ENCODE measurements at regions not wholly inside any gene's neighbourhood (a gene's known extent, or its start where the extent isn't known, plus 50 kb on each side); places are given as distances from the start of the nearest gene placed in this dataset.

DNA sequence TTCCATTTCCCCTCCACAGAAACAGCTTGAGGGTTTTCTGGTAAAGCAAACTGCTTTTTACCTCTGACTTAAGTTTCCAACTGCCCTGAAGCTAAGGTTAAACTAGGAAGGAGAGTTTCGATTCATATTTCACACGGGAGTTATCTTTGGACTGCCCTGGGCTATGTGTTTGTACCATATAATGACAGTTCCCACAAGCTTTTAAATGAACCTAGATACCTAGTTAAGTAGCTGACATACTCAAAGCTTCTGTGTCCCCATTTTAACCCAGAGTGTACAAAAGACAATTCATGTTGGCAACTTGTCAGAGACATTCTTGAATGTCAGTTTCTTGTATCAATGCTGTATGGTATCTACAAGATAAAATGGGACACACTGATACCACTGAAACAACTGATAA, 1296.6 kb upstream of the IGFBP7 start:
- H3K27ac ChIP-seq (ENCODE audit: low read depth in 1 of 3, low read length in 2 of 3), result no peak overlapping the region
- H3K27me3 ChIP-seq (ENCODE audit: control insufficient read depth in 3 of 3, insufficient read depth in 3 of 3, low read length in 3 of 3), result no peaks in the 10 kb centered on the region
- no peak for FAIRE-seq
- H3K4me1 ChIP-seq (ENCODE audit: control insufficient read depth in 3 of 3, insufficient read depth in 2 of 3, low read depth in 1 of 3, low read length in 2 of 3), result no peaks in the 10 kb centered on the region
- no peak for DNase-seq
- no peak overlapping the region for H3K4me3 ChIP-seq (ENCODE audit: low read depth in 1 of 3, low read length in 3 of 3)
- 68 to 81% (median 79%) methylated on average over 2 of the region's 2 CpGs for WGBS, 3 donors
- H3K9me3 ChIP-seq (ENCODE audit: control insufficient read depth in 2 of 2, insufficient read depth in 1 of 2, low read depth in 1 of 2, low read length in 1 of 2), result no peaks in the 10 kb centered on the region
- no peaks in the 10 kb centered on the region for H3K36me3 ChIP-seq (ENCODE audit: control insufficient read depth in 3 of 3, insufficient read depth in 2 of 3, low read depth in 1 of 3, low read length in 3 of 3)

DNA sequence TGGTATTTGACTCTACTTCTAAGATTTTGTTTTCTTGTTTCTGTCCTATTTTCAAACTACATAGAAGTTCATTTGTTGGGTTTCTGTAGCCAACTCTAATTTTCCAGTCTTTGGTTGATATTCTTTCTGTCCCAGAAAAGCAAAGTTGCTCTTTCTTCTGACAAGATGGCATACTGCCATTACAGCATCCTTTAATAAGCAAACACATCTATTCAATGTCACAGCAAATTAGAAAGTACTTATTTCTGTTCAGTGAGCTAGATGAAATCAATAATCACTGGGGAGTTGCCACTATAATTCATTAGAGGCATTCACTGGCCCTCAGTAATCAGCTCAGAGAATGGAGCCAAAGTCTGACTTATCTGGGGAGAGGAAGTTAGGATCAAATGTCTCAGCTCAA, 1258.0 kb upstream of the IGFBP7 start:
- Histone ChIP-seq H3K27me3 (ENCODE audit: control insufficient read depth in 3 of 3, insufficient read depth in 3 of 3, low read length in 3 of 3) (no peaks in the 10 kb centered on the region), H3K4me1 (ENCODE audit: control insufficient read depth in 3 of 3, insufficient read depth in 2 of 3, low read depth in 1 of 3, low read length in 2 of 3) (no peaks in the 10 kb centered on the region), H3K9me3 (ENCODE audit: control insufficient read depth in 2 of 2, insufficient read depth in 1 of 2, low read depth in 1 of 2, low read length in 1 of 2) (peaks cover 0 to 3% of the 10 kb centered on the region in 2 donors), H3K4me3 (ENCODE audit: low read depth in 1 of 3, low read length in 3 of 3) (no peak overlapping the region), H3K36me3 (ENCODE audit: control insufficient read depth in 3 of 3, insufficient read depth in 2 of 3, low read depth in 1 of 3, low read length in 3 of 3) (no peaks in the 10 kb centered on the region), H3K27ac (ENCODE audit: low read depth in 1 of 3, low read length in 2 of 3) (no peak overlapping the region)
- FAIRE-seq, result no peak
- no peak for DNase-seq

DNA sequence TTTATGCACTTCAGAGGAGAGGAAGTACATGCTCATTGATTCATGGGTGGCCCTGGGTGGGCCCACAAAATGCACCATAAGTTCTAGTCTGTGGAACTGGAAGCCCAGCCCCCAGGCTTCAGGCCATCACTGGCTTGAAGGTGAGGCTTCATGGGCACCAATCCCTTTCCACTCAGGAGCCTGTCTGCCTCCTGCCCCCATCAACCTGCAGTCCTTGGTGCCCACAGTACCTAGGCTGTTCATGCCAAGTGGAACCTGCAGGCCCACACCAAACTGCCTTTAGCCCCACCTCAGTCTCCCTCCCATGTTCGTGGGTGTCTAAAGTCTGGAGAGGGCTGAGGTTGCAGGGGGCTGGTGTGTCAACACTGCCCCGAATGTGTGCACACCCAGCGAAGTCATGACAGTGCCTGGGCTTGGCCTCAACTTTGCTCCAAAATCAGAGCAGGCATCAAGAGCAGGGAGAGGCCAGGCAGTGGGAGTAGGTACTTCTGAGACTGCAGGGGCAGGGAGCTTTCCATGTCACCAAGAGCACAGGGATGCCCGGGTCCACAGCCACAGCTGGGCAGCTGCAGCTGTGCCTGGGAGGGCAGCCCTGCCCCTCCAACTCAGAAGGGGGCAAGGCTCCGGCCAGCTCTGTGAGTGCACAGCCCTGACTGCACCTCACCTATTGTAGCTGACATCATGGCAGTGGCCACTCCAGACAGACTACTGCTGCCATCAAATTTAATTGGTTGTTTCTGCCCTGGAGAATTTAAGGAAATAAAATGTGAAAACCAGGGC, 1250.4 kb upstream of the IGFBP7 start:
- Histone ChIP-seq H3K4me1 (ENCODE audit: control insufficient read depth in 3 of 3, insufficient read depth in 2 of 3, low read depth in 1 of 3, low read length in 2 of 3) (no peaks in the 10 kb centered on the region), H3K4me3 (ENCODE audit: low read depth in 1 of 3, low read length in 3 of 3) (no peak overlapping the region), H3K9me3 (ENCODE audit: control insufficient read depth in 2 of 2, insufficient read depth in 1 of 2, low read depth in 1 of 2, low read length in 1 of 2) (peaks cover 2 to 28% of the 10 kb centered on the region in 2 donors), H3K27me3 (ENCODE audit: control insufficient read depth in 3 of 3, insufficient read depth in 3 of 3, low read length in 3 of 3) (no peaks in the 10 kb centered on the region), H3K27ac (ENCODE audit: low read depth in 1 of 3, low read length in 2 of 3) (no peak overlapping the region), H3K36me3 (ENCODE audit: control insufficient read depth in 3 of 3, insufficient read depth in 2 of 3, low read depth in 1 of 3, low read length in 3 of 3) (no peaks in the 10 kb centered on the region)
- FAIRE-seq (no peak), DNase-seq (no peak)
- 66 to 80% (median 71%) methylated on average over 5 of the region's 5 CpGs for whole genome bisulfite sequencing, 3 donors

DNA sequence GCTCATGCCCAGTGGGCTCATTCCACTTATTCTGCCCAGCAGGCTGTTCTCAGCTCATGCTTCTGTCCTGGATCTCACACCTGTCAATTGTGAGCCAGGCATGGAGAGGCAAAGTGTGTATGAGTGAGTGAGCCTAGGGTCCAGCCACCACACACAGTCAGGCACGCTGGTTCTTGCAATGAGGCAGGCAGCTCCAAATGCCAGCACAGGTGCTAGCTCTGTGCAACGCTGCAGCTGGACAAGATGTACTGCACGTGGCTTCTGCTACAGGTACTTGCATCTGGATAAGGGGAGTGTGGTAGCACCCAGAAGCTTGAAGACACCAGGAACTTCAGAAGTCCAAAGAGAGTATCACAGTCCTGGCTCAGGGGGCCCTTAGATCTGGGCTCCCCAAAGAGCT, 1249.4 kb upstream of the IGFBP7 start:
- peaks cover 2 to 28% of the 10 kb centered on the region in 2 donors for H3K9me3 ChIP-seq (ENCODE audit: control insufficient read depth in 2 of 2, insufficient read depth in 1 of 2, low read depth in 1 of 2, low read length in 1 of 2)
- H3K4me1 ChIP-seq (ENCODE audit: control insufficient read depth in 3 of 3, insufficient read depth in 2 of 3, low read depth in 1 of 3, low read length in 2 of 3), result no peaks in the 10 kb centered on the region
- no peak overlapping the region for H3K27ac ChIP-seq (ENCODE audit: low read depth in 1 of 3, low read length in 2 of 3)
- no peak for FAIRE-seq
- WGBS, 3 donors, result 74 to 84% (median 80%) methylated on average over 3 of the region's 3 CpGs
- DNase-seq, result no peak
- H3K27me3 ChIP-seq (ENCODE audit: control insufficient read depth in 3 of 3, insufficient read depth in 3 of 3, low read length in 3 of 3), result no peaks in the 10 kb centered on the region
- H3K36me3 ChIP-seq (ENCODE audit: control insufficient read depth in 3 of 3, insufficient read depth in 2 of 3, low read depth in 1 of 3, low read length in 3 of 3), result no peaks in the 10 kb centered on the region
- no peak overlapping the region for H3K4me3 ChIP-seq (ENCODE audit: low read depth in 1 of 3, low read length in 3 of 3)

DNA sequence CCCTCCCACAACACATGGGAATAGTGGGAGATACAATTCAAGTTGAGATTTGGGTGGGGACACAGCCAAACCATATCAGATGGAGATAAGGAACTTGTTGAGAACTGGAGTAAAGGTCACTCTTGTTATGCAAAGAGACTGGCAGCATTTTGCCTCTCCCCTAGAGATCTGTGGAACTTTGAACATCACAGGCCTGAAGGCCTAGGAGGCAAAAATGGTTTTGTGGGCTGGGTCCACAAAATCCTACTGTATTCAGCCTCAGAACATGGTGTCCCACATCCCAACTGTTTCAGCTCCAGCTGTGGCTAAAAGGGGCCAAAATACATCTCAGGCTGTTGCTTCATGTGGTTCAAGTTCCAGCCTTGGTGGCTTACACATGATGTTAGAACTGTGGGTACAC, 1247.8 kb upstream of the IGFBP7 start:
- Histone ChIP-seq H3K4me3 (ENCODE audit: low read depth in 1 of 3, low read length in 3 of 3) (no peak overlapping the region), H3K9me3 (ENCODE audit: control insufficient read depth in 2 of 2, insufficient read depth in 1 of 2, low read depth in 1 of 2, low read length in 1 of 2) (peaks cover 2 to 28% of the 10 kb centered on the region in 2 donors), H3K27ac (ENCODE audit: low read depth in 1 of 3, low read length in 2 of 3) (no peak overlapping the region), H3K4me1 (ENCODE audit: control insufficient read depth in 3 of 3, insufficient read depth in 2 of 3, low read depth in 1 of 3, low read length in 2 of 3) (no peaks in the 10 kb centered on the region), H3K36me3 (ENCODE audit: control insufficient read depth in 3 of 3, insufficient read depth in 2 of 3, low read depth in 1 of 3, low read length in 3 of 3) (no peaks in the 10 kb centered on the region), H3K27me3 (ENCODE audit: control insufficient read depth in 3 of 3, insufficient read depth in 3 of 3, low read length in 3 of 3) (no peaks in the 10 kb centered on the region)
- no peak for FAIRE-seq
- DNase-seq, result no peak

DNA sequence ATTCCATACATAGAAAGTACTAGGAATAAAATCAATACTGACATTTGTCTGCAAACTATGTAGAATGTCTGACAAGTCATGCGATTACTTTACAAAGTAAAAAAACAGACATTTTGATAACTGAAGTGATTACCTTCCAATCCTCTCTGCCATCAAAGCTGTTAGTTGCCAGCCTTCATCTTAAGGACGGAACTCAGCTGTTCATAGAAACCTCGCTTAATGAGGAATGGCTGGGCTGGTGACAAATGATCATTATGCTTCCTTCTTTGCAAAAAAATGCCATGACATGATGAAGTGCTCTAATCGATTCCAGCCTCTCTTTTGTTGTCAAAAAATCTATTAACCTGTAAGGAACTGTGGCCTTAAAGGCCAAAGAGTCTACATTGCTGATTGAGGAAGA, 1214.9 kb upstream of the IGFBP7 start:
- DNase-seq (no peak), FAIRE-seq (no peak)
- Histone ChIP-seq H3K27me3 (ENCODE audit: control insufficient read depth in 3 of 3, insufficient read depth in 3 of 3, low read length in 3 of 3) (no peaks in the 10 kb centered on the region), H3K36me3 (ENCODE audit: control insufficient read depth in 3 of 3, insufficient read depth in 2 of 3, low read depth in 1 of 3, low read length in 3 of 3) (no peaks in the 10 kb centered on the region), H3K4me3 (ENCODE audit: low read depth in 1 of 3, low read length in 3 of 3) (no peak overlapping the region), H3K4me1 (ENCODE audit: control insufficient read depth in 3 of 3, insufficient read depth in 2 of 3, low read depth in 1 of 3, low read length in 2 of 3) (no peaks in the 10 kb centered on the region), H3K9me3 (ENCODE audit: control insufficient read depth in 2 of 2, insufficient read depth in 1 of 2, low read depth in 1 of 2, low read length in 1 of 2) (no peaks in the 10 kb centered on the region), H3K27ac (ENCODE audit: low read depth in 1 of 3, low read length in 2 of 3) (no peak overlapping the region)
- 52 to 55% (median 54%) methylated on average over 4 of the region's 4 CpGs for WGBS, 3 donors

DNA sequence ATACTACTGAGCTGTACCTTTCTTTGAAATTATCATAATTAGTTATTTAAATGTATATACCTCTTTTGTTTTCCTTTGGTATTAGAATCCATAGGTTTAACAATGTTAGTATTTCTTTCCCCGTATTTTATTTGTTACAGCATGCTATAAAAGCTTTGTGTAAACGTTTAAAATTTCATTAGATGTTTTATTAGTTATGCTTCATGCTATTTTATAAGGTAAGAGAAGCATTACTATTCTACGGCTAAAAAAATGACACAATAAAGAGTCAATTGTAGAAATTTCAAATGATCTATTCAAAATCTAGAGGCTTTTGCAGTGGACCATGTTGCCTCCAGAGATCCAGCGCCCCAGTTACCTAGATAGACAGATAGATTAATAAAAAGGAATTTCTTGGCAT, 1203.3 kb upstream of the IGFBP7 start:
- WGBS, 3 donors, result 71 to 85% (median 76%) methylated on average over 4 of the region's 4 CpGs
- FAIRE-seq, result no peak
- no peak overlapping the region for H3K27ac ChIP-seq (ENCODE audit: low read depth in 1 of 3, low read length in 2 of 3)
- H3K4me1 ChIP-seq (ENCODE audit: control insufficient read depth in 3 of 3, insufficient read depth in 2 of 3, low read depth in 1 of 3, low read length in 2 of 3), result no peaks in the 10 kb centered on the region
- no peak overlapping the region for H3K4me3 ChIP-seq (ENCODE audit: low read depth in 1 of 3, low read length in 3 of 3)
- no peaks in the 10 kb centered on the region for H3K36me3 ChIP-seq (ENCODE audit: control insufficient read depth in 3 of 3, insufficient read depth in 2 of 3, low read depth in 1 of 3, low read length in 3 of 3)
- no peak for DNase-seq
- H3K9me3 ChIP-seq (ENCODE audit: control insufficient read depth in 2 of 2, insufficient read depth in 1 of 2, low read depth in 1 of 2, low read length in 1 of 2), result peaks cover 0 to 9% of the 10 kb centered on the region in 2 donors
- H3K27me3 ChIP-seq (ENCODE audit: control insufficient read depth in 3 of 3, insufficient read depth in 3 of 3, low read length in 3 of 3), result no peaks in the 10 kb centered on the region

GRCh38 chr4:58303456-58303855, 1193.3 kb upstream of the IGFBP7 start:
- FAIRE-seq (no peak), DNase-seq (no peak)
- 70 to 80% (median 76%) methylated on average over 1 of the region's 1 CpG for WGBS, 3 donors
- Histone ChIP-seq H3K4me1 (ENCODE audit: control insufficient read depth in 3 of 3, insufficient read depth in 2 of 3, low read depth in 1 of 3, low read length in 2 of 3) (no peaks in the 10 kb centered on the region), H3K36me3 (ENCODE audit: control insufficient read depth in 3 of 3, insufficient read depth in 2 of 3, low read depth in 1 of 3, low read length in 3 of 3) (no peaks in the 10 kb centered on the region), H3K9me3 (ENCODE audit: control insufficient read depth in 2 of 2, insufficient read depth in 1 of 2, low read depth in 1 of 2, low read length in 1 of 2) (peaks cover 0 to 2% of the 10 kb centered on the region in 2 donors), H3K27me3 (ENCODE audit: control insufficient read depth in 3 of 3, insufficient read depth in 3 of 3, low read length in 3 of 3) (no peaks in the 10 kb centered on the region), H3K27ac (ENCODE audit: low read depth in 1 of 3, low read length in 2 of 3) (no peak overlapping the region), H3K4me3 (ENCODE audit: low read depth in 1 of 3, low read length in 3 of 3) (no peak overlapping the region)

DNA sequence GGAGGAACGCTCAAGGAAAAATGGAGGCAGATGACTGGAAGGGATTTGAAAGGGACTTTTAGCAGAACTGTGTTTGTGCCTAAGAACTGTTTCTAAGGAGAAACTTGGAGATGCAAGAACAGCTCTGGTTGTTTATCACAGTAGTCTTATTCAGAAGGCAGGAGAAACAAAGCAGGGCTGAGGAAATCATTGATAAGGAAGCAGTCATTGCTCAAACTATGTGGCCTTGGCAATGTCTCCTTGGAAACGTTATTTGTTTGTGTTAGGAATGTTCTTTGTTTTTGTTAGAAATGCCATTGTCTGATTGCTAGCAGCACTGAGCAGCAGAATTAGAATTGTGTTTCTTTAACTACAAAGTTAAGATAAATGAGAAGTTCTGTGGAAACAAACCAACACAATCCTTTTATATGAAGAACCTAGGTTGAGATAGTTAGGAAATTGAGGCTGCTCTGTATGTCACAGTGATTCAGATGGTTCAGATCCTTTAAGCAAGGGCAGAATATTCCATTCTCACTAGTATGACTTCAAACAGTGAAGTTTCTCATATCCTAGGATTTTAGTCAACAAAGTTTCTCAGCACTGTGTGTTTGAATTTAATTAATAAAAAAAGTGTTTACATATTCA, 1191.3 kb upstream of the IGFBP7 start:
- Histone ChIP-seq H3K4me3 (ENCODE audit: low read depth in 1 of 3, low read length in 3 of 3) (no peak overlapping the region), H3K27ac (ENCODE audit: low read depth in 1 of 3, low read length in 2 of 3) (no peak overlapping the region), H3K9me3 (ENCODE audit: control insufficient read depth in 2 of 2, insufficient read depth in 1 of 2, low read depth in 1 of 2, low read length in 1 of 2) (peaks cover 0 to 2% of the 10 kb centered on the region in 2 donors), H3K36me3 (ENCODE audit: control insufficient read depth in 3 of 3, insufficient read depth in 2 of 3, low read depth in 1 of 3, low read length in 3 of 3) (no peaks in the 10 kb centered on the region), H3K27me3 (ENCODE audit: control insufficient read depth in 3 of 3, insufficient read depth in 3 of 3, low read length in 3 of 3) (no peaks in the 10 kb centered on the region), H3K4me1 (ENCODE audit: control insufficient read depth in 3 of 3, insufficient read depth in 2 of 3, low read depth in 1 of 3, low read length in 2 of 3) (no peaks in the 10 kb centered on the region)
- DNase-seq, result peak in 1 of 2 donors; percentile 1
- no peak for FAIRE-seq
- WGBS, 3 donors, result 18 to 22% (median 20%) methylated on average over 2 of the region's 2 CpGs

All from small intestine (tissue), 7 donors.